ENCODE measurements at regions not wholly inside any gene's neighbourhood (a gene's known extent, or its start where the extent isn't known, plus 50 kb on each side); places are given as distances from the start of the nearest gene placed in this dataset.

- TF ChIP-seq, protein P1, sequence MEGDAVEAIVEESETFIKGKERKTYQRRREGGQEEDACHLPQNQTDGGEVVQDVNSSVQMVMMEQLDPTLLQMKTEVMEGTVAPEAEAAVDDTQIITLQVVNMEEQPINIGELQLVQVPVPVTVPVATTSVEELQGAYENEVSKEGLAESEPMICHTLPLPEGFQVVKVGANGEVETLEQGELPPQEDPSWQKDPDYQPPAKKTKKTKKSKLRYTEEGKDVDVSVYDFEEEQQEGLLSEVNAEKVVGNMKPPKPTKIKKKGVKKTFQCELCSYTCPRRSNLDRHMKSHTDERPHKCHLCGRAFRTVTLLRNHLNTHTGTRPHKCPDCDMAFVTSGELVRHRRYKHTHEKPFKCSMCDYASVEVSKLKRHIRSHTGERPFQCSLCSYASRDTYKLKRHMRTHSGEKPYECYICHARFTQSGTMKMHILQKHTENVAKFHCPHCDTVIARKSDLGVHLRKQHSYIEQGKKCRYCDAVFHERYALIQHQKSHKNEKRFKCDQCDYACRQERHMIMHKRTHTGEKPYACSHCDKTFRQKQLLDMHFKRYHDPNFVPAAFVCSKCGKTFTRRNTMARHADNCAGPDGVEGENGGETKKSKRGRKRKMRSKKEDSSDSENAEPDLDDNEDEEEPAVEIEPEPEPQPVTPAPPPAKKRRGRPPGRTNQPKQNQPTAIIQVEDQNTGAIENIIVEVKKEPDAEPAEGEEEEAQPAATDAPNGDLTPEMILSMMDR (IDR thresholded peaks at IDR 0.05; ENCODE audit: low read depth, low read length, poor library complexity, severe bottlenecking) = no peak
- no peak for TF ChIP-seq EZH2phosphoT487 (IDR thresholded peaks at IDR 0.05; ENCODE audit: borderline replicate concordance, low read length)
These were observed 339.8 kb downstream of the BCOR start for GRCh38 chrX:39757971-39758370.

All from DOHH2 (cell line).